ENCODE measurements at regions not wholly inside any gene's neighbourhood (a gene's known extent, or its start where the extent isn't known, plus 50 kb on each side); places are given as distances from the start of the nearest gene placed in this dataset.
A peak's percentile ranks its signal among the peaks of the same experiment; 100 is the strongest.

DNA sequence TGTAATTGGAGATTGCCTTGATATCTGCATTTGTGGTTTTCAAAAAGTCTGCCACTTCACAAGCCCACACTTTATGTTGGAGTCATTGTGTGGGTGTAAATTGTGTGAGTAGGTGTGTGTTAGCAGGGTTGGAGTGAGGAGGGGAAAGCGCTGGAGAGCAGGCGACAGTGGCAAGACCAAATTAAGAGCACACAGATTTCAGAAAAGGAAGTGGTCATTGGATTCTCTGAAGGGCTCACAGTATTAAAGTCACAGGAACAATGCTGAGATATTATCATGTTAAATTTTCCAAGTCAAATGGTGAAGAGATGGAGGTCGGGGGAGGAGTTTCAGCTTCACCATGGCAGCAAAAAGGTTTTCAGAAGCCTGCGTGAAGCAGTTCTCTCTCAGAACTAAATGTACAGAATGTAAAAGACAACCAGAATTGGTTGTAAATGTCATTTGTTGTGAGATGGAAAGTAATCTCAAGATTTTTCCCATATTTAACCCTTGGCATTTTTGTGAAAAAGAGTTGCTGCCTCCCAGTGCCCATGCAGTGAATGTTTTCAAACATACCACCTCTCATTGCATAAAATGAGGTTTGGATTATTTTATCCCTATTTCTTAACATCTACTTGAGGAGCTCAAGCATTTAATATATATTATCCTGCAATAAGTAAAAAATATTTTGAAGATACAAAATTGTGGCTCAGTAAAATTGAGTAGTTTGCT is 265.9 kb downstream of the ZNF674 start:
- no peaks in the 10 kb centered on the region for H3K79me2 ChIP-seq (ENCODE audit: insufficient read depth, low read length)
- no peaks in the 10 kb centered on the region for H3K27me3 ChIP-seq (ENCODE audit: control insufficient read depth in 2 of 2, insufficient read depth in 2 of 2, low read length in 2 of 2)
- no peaks in the 10 kb centered on the region for H3K36me3 ChIP-seq (replicated peaks in 1 of 2; ENCODE audit: control insufficient read depth in 1 of 2, insufficient read depth in 2 of 2, low read length in 2 of 2)
- H3K9ac ChIP-seq (ENCODE audit: insufficient read depth, low read length, poor library complexity, severe bottlenecking): no peak overlapping the region
- Mint-ChIP-seq H3K27me3 (ENCODE audit: low read depth in 3 of 3) (peaks cover 0 to 4% (median 0%) of the 10 kb centered on the region in 3 donors), H3K4me1 (peaks cover 4% of the 10 kb centered on the region), H3K9me3 (peaks cover 0 to 14% (median 4%) of the 10 kb centered on the region in 7 donors), H3K4me3 (no peak overlapping the region), H3K36me3 (no peaks in the 10 kb centered on the region), H3K27ac (no peak overlapping the region)
- no peak overlapping the region for H3K4me2 ChIP-seq (replicated peaks; ENCODE audit: extremely low read depth, low read length, poor library complexity, severe bottlenecking)
- H3K9me3 ChIP-seq (replicated peaks in 1 of 2; ENCODE audit: control insufficient read depth in 1 of 2, insufficient read depth in 1 of 2, low read length in 2 of 2): no peaks in the 10 kb centered on the region
- H2AFZ ChIP-seq (ENCODE audit: insufficient read depth, low read depth, low read length, poor library complexity, severe bottlenecking): peak overlapping the region; percentile 6
- WGBS (ENCODE audit: insufficient coverage): no CpG with 5 or more reads among the region's 4 CpGs
- intact Hi-C loops (cut with micrococcal nuclease): no loop called here
- no peaks in the 10 kb centered on the region for H4K20me1 ChIP-seq (ENCODE audit: insufficient read depth, low read length)
- no peaks in the 10 kb centered on the region for H3K4me1 ChIP-seq (ENCODE audit: control insufficient read depth in 1 of 2, insufficient read depth in 2 of 2, low read length in 2 of 2)
- TF ChIP-seq, protein P1, sequence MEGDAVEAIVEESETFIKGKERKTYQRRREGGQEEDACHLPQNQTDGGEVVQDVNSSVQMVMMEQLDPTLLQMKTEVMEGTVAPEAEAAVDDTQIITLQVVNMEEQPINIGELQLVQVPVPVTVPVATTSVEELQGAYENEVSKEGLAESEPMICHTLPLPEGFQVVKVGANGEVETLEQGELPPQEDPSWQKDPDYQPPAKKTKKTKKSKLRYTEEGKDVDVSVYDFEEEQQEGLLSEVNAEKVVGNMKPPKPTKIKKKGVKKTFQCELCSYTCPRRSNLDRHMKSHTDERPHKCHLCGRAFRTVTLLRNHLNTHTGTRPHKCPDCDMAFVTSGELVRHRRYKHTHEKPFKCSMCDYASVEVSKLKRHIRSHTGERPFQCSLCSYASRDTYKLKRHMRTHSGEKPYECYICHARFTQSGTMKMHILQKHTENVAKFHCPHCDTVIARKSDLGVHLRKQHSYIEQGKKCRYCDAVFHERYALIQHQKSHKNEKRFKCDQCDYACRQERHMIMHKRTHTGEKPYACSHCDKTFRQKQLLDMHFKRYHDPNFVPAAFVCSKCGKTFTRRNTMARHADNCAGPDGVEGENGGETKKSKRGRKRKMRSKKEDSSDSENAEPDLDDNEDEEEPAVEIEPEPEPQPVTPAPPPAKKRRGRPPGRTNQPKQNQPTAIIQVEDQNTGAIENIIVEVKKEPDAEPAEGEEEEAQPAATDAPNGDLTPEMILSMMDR (IDR thresholded peaks at IDR 0.05): no peak
- no peak for DNase-seq
- no peak overlapping the region for H3K4me3 ChIP-seq (replicated peaks in 1 of 3; ENCODE audit: low read depth in 2 of 3, low read length in 3 of 3)
- no peak overlapping the region for H3K27ac ChIP-seq (ENCODE audit: low read depth in 1 of 2, low read length in 2 of 2)

- Histone ChIP-seq H4K20me1 (ENCODE audit: insufficient read depth, low read length) (no peaks in the 10 kb centered on the region), H3K4me1 (ENCODE audit: control insufficient read depth in 1 of 2, insufficient read depth in 2 of 2, low read length in 2 of 2) (no peaks in the 10 kb centered on the region), H3K27me3 (ENCODE audit: control insufficient read depth in 2 of 2, insufficient read depth in 2 of 2, low read length in 2 of 2) (no peaks in the 10 kb centered on the region), H3K4me3 (replicated peaks in 1 of 3; ENCODE audit: low read depth in 2 of 3, low read length in 3 of 3) (no peak overlapping the region), H3K4me2 (replicated peaks; ENCODE audit: extremely low read depth, low read length, poor library complexity, severe bottlenecking) (no peak overlapping the region), H3K27ac (ENCODE audit: low read depth in 1 of 2, low read length in 2 of 2) (no peak overlapping the region), H3K36me3 (replicated peaks in 1 of 2; ENCODE audit: control insufficient read depth in 1 of 2, insufficient read depth in 2 of 2, low read length in 2 of 2) (no peaks in the 10 kb centered on the region), H3K79me2 (ENCODE audit: insufficient read depth, low read length) (no peaks in the 10 kb centered on the region), H3K9me3 (replicated peaks in 1 of 2; ENCODE audit: control insufficient read depth in 1 of 2, insufficient read depth in 1 of 2, low read length in 2 of 2) (no peaks in the 10 kb centered on the region), H2AFZ (ENCODE audit: insufficient read depth, low read depth, low read length, poor library complexity, severe bottlenecking) (no peak overlapping the region), H3K9ac (ENCODE audit: insufficient read depth, low read length, poor library complexity, severe bottlenecking) (no peak overlapping the region)
- intact Hi-C loops (cut with micrococcal nuclease): no loop called here
- Mint-ChIP-seq H3K36me3 (no peaks in the 10 kb centered on the region), H3K4me3 (no peak overlapping the region), H3K27ac (no peak overlapping the region), H3K27me3 (ENCODE audit: low read depth in 3 of 3) (peaks cover 0 to 4% (median 0%) of the 10 kb centered on the region in 3 donors), H3K9me3 (peaks cover 1 to 16% (median 4%) of the 10 kb centered on the region in 7 donors), H3K4me1 (peaks cover 4% of the 10 kb centered on the region)
- no peak for DNase-seq
- TF ChIP-seq, protein P1 (IDR thresholded peaks at IDR 0.05): no peak
- WGBS (ENCODE audit: insufficient coverage): no CpG with 5 or more reads among the region's 2 CpGs
These were observed 266.6 kb downstream of the ZNF674 start for GRCh38 chrX:46278572-46278971.
